Stimulated activated CD4-positive, alpha-beta T cell treated with anti-CD3 and anti-CD28 coated beads, Interleukin-2, amount 100 ng/mL, for 4 hours (primary cell): ENCODE measurements at regions not wholly inside any gene's neighbourhood (a gene's known extent, or its start where the extent isn't known, plus 50 kb on each side); places are given as distances from the start of the nearest gene placed in this dataset.

Experiments
- DNase-seq: peaks from one replicate; pipeline ENCODE4 v3.0.0-alpha.2; 2020; ENCODE audit warnings: low read depth

DNA sequence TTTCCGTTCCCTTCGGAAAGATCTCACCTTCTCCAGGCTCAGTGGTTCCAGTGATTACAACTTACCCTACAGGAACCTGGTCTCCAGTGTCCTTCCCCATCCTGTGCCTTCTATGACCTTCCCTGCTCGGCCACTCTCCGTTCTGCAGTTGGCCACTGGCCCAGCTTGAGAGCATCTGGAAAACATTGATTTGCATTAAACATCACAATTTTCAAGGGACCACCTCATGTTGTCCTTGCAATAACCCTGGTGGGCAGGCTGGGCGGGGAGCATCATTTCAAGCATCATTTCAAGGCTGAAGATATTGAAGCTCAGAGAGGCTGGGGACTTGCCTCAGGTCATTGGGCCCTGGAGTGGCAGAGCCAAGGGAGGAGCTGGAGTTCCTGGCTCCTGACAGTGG is 177.4 kb downstream of the SEC61B start:
- DNase-seq, result no peak

GRCh38 chr9:99400184-99400731 is 178.2 kb downstream of the SEC61B start:
- no peak for DNase-seq

GRCh38 chr9:99401680-99402504 is 179.8 kb downstream of the SEC61B start:
- no peak for DNase-seq

DNA sequence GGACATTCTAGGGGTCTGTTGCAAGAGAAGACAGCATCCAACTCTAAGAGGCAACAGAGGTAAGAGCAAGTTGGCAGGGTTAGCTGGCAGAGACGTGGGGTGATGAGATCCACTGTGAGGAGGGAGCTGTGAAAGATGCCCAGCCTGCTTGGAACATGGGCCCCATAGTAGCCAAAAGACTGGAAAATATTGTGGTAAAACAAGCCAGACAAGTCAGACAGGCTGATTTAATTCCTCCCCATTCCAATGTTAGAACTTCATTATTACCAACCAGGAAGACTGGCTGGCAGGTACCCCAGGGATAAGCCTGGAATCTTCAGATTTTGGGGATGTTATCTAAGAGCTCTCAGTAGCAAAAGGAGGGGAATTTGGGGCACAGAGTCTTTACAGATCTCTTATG is 181.3 kb downstream of the SEC61B start:
- DNase-seq, result no peak

DNA sequence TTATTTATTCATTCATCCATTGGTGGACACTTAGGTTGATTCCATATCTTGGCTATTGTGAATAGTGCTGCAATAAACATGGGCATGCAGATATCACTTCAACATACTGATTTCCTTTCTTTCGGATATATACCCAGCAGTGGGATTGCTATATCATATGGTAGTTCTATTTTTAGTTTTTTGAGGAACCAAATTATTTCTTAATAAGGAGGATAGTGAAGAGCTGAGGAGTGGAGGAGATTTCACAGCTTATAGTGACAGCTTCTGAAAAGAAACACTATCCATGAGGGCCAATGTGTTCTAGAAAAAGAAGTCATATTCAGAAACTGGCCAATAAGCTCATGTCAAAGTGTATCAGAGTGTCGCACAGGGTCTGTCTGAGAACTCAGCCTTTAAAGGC is 183.3 kb downstream of the SEC61B start:
- DNase-seq, result no peak

DNA sequence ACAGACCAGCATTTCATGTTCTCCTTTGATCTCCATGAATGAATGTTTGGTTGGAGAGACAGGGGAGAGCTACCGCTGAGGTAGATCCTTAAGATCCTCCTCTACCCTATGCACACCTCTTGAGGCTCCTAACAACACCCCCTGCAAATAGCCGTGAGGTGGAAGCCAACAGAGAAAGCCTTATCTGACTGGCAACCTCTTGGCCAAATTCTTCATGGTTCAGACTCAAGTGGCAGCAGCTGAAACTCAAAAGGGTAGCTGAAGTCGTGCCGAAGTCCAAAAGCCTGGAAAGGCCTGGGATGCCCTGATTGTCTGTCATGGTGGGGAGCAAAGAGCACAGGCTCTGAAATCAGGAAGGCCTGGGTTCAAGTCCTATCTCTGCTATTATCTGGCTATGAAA is 184.9 kb downstream of the SEC61B start:
- no peak for DNase-seq

GRCh38 chr9:99411068-99411467 is 189.0 kb downstream of the SEC61B start:
- DNase-seq, result no peak

DNA sequence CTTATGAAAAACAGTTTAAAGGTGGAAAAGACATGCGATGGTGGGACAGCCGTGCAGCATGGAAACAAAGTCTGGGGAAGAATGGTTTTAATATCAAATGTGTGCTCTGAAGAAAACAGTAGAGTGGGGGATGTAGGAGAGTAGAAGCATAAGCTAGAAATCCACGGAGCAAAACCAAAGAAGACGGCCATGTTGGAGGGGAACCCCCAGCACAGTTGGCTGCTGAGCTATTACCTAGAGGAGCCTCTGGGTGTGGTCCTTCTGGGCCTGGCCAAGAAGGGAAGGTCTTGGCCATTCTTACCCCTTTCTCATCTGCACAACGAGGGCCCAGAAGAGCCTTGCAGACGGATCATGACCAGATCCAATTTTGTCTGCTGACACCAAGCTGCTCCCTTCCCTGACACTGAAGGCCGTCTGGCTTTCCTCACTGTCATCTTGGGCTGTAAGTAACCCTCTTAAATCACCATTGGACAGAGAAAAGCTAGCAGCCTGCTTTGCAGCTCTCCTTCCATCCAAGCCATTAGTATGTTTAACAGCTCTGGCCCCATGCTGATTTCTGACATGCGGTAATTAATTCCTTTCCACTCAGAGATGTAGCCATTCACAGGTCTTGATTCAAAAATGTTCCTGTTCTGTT is 189.5 kb downstream of the SEC61B start:
- DNase-seq, result no peak

DNA sequence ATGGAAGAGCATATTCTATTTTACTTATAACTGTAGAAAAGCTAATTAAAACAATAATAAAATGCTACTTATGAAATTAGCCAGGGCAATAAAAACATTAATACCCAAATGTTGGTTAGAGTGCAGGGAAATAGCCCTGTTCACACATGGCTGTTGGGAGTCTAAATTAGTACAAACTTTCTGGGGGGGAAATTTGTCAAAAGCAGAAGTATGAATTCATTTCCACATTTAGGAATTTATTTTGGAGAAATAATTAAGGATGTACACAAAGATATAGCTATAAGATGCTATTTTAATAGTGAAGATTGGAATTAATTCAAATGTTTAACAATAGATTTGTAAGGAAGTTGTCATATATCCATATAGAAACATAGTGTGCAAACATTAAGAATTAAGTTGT is 190.5 kb downstream of the SEC61B start:
- no peak for DNase-seq

GRCh38 chr9:99414321-99414720 is 192.2 kb downstream of the SEC61B start:
- no peak for DNase-seq

DNA sequence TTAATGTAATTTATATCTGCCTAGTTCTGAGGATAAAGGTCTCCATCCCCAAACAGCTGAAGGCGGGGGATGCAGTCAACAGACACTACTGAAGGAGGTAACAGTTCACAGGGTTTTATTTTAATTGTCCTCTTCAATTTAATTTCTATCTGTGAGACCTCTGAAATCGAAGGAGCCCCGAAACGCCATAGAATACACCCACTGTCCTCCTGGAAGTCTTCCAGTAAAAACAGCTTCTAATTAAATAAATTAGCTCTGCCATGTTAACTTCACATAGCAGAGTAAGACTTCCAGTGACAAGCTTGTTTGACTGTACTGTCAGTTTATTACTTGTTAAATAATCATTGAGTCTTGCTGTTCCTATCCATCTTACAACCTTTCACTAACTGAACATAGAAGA is 193.5 kb downstream of the SEC61B start:
- DNase-seq, result no peak

- DNase-seq, result no peak
Observed at GRCh38 chr9:99416007-99416406, 193.9 kb downstream of the SEC61B start.

GRCh38 chr9:99419070-99419469 is 197.0 kb downstream of the SEC61B start:
- DNase-seq, result no peak

GRCh38 chr9:99421369-99421768 is 199.3 kb downstream of the SEC61B start:
- no peak for DNase-seq

GRCh38 chr9:99425124-99425523 is 203.0 kb downstream of the SEC61B start:
- DNase-seq, result no peak

- DNase-seq, result no peak
Observed at GRCh38 chr9:99425923-99426842, 204.1 kb downstream of the SEC61B start.

DNA sequence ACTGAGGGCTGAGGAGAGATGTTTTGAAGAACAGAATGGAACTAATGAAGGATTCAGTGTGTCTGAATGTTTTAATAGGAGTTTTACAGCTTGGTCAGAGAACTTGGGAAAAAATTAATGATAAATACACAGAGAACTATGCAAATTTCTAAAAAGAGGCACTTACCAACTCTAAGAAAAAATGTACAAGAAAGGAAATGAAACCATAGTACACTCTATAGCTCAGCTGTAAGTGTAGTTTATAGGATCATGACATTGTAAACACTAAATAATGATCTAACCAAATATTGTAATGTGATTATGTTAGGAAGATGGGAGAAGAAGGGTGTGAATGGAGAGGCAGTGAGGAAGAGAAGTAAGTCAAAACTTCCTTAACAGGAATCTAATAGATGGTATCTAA is 205.2 kb downstream of the SEC61B start:
- DNase-seq, result no peak

- no peak for DNase-seq
Observed at GRCh38 chr9:99430301-99430700, 208.2 kb downstream of the SEC61B start.

DNA sequence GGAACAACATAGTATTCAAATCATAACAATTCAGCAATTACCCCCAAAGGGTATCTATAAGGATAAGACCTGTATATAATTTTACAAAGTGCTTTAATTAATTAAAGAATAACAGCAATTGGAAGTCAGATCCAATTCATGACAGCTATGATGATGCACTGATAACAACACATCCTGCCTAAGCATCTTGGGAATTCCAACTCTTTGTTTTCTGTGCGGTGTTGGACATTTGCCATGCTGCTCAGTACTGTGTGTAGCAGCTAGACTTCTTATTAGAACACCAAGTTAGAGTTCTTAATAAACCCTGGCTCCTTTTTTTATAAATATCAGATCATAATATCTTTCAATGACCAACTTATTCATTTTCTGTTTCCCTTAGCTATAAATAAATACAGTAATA is 209.0 kb downstream of the SEC61B start:
- no peak for DNase-seq

DNA sequence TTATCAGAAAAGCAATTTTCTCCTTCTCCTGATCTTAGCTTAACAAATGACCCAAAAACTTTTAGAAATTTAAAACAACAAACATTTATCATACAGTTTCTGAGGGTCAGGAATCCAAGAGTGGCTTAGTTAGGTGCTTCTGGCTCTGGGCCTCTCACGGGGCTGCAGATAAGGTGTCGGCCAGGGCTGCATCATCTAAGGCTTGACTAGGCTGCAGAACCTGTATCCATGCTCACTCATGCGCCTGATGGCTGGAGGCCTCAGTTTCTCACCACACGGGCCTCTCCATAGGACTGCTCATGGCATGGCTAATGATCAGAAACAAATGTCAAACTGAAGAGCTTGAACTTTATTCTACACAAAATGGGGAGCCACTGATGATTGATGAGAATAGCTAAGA is 210.0 kb downstream of the SEC61B start:
- no peak for DNase-seq

DNA sequence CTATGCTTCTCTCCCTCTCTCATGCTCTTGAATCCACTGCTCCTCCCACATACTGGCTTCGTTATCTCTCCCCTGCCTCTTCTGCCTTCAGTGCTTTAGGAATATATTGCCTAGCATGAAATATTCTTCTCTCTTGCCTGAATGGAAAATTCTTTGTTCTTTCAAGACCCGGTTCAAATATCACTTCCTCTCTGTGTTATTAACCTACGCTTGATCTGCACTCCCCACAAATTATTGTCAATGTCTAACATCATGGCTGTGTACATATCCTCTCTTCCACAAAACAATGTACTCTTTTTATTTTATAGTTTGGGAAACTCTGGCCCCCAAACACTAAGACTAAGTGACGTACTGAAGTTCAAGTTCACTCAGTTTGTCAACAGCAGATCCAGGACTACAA is 211.0 kb downstream of the SEC61B start:
- DNase-seq, result no peak

DNA sequence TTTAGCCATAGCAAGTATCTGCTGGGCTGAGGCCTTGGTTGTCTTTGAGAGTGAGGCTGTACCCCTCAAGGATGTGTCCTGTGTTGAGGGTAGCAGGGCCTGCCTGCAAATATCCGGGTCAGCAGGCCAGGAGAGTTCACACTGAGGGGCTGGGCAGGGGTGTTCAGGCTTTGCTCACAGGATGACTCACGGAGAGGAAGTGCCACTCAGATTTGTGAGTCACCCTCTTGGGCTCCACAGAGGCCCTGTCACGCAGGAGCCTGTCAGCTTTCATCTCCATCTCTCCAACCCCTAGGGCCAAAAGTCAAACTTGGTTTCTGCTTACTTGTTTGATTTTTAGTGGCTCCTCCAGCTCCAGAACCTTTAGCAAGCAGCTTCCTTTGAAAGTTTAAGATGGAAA is 211.5 kb downstream of the SEC61B start:
- DNase-seq, result peak; percentile 24
